Common myeloid progenitor, CD34-positive (primary cell): ENCODE measurements at regions not wholly inside any gene's neighbourhood (a gene's known extent, or its start where the extent isn't known, plus 50 kb on each side); places are given as distances from the start of the nearest gene placed in this dataset.

Source experiments
- CTCF ChIA-PET: fragments of 350-600 bp; sonication (Branson Sonifier 250); formaldehyde crosslinking; loops from one replicate; lab custom pipeline; 2021; ENCODE audit warnings: antibody characterized with exemption; lab: Charles Lee
- POLR2A ChIA-PET: fragments of 350-600 bp; sonication (Branson Sonifier 250); formaldehyde crosslinking; loops from one replicate; lab custom pipeline; 2021; ENCODE audit warnings: antibody characterized with exemption; lab: Charles Lee
- DNase-seq, 3 donors: peaks; one replicate each; pipeline versions ENCODE4 v3.0.0 to v3.0.0-alpha.2; 2013
- H3K27ac ChIP-seq, 2 experiments: 1 replicate in 1 of 2; 2 replicates in 1 of 2; pipeline ENCODE4 v1.7.0; 2013; ENCODE audit warnings: inconsistent platforms in 2 of 2, low read length in 2 of 2, mild to moderate bottlenecking in 2 of 2, low read depth in 1 of 2, moderate library complexity in 1 of 2; ENCODE audit not compliant: severe bottlenecking in 2 of 2, insufficient read depth in 1 of 2, poor library complexity in 1 of 2
- H3K27me3 ChIP-seq, 5 experiments: replicated peaks in 2 of 5; 1 replicate in 3 of 5; 2 replicates in 2 of 5; pipeline versions ENCODE4 v1.6.1 to v1.7.0; 2013; ENCODE audit warnings: low read length in 4 of 5, mild to moderate bottlenecking in 2 of 5, moderate library complexity in 2 of 5, inconsistent platforms in 1 of 5; ENCODE audit not compliant: insufficient read depth in 5 of 5, control insufficient read depth in 4 of 5
- H3K36me3 ChIP-seq, 4 experiments: 1 replicate in 2 of 4; 2 replicates in 2 of 4; pipeline versions ENCODE4 v1.6.1 to v1.7.0; 2013; ENCODE audit warnings: low read length in 3 of 4, control low read depth in 1 of 4, mild to moderate bottlenecking in 1 of 4; ENCODE audit not compliant: control insufficient read depth in 4 of 4, insufficient read depth in 4 of 4
- H3K4me1 ChIP-seq, 4 experiments: 1 replicate in 3 of 4; 2 replicates in 1 of 4; pipeline versions ENCODE4 v1.6.1 to v1.7.1; 2013; ENCODE audit warnings: low read length in 3 of 4, mild to moderate bottlenecking in 3 of 4, control low read depth in 1 of 4, inconsistent platforms in 1 of 4, moderate library complexity in 1 of 4; ENCODE audit not compliant: control insufficient read depth in 4 of 4, insufficient read depth in 4 of 4; ENCODE audit errors: control extremely low read depth in 1 of 4
- H3K4me3 ChIP-seq, 7 experiments: 1 replicate in 4 of 7; 2 replicates in 3 of 7; pipeline versions ENCODE4 v1.5.1 to v1.7.0; 2013; ENCODE audit warnings: mild to moderate bottlenecking in 7 of 7, low read length in 6 of 7, moderate library complexity in 6 of 7, inconsistent platforms in 2 of 7, low read depth in 2 of 7, control low read depth in 1 of 7; ENCODE audit not compliant: insufficient read depth in 4 of 7, control insufficient read depth in 1 of 7; ENCODE audit errors: extremely low read depth in 1 of 7
- H3K9me3 ChIP-seq, 5 experiments: 1 replicate in 4 of 5; 2 replicates in 1 of 5; pipeline versions ENCODE4 v1.6.1 to v1.7.1; 2013; ENCODE audit warnings: low read length in 4 of 5, mild to moderate bottlenecking in 2 of 5, inconsistent platforms in 1 of 5, low read depth in 1 of 5, moderate library complexity in 1 of 5; ENCODE audit not compliant: control insufficient read depth in 4 of 5, insufficient read depth in 2 of 5; ENCODE audit errors: control extremely low read depth in 1 of 5
- WGBS: methylation state at CpG from one replicate; pipeline ENCODE4 v1.1.5; 2013; ENCODE audit not compliant: insufficient coverage; 5-methylcytosine and 5-hydroxymethylcytosine counted together

- no peak for DNase-seq
- ChIA-PET POLR2A (no interaction called here), CTCF (no interaction called here)
- H3K36me3 ChIP-seq, result no peaks in the 10 kb centered on the region
- peaks cover 0 to 4% (median 0%) of the 10 kb centered on the region in 5 experiments for H3K27me3 ChIP-seq
- H3K27ac ChIP-seq, result no peak overlapping the region
- no peaks in the 10 kb centered on the region for H3K9me3 ChIP-seq
- H3K4me1 ChIP-seq, result no peaks in the 10 kb centered on the region
- WGBS, result 40% methylated on average over 1 of the region's 3 CpGs
- H3K4me3 ChIP-seq, result no peak overlapping the region
Measured at GRCh38 chr4:124499261-124499660, 213.3 kb downstream of the ANKRD50 start.

- POLR2A ChIA-PET, result no interaction called here
- 92% methylated on average over 1 of the region's 1 CpG for WGBS
- no peak for DNase-seq
Measured at GRCh38 chr4:124501576-124501975, 211.0 kb downstream of the ANKRD50 start.

DNA sequence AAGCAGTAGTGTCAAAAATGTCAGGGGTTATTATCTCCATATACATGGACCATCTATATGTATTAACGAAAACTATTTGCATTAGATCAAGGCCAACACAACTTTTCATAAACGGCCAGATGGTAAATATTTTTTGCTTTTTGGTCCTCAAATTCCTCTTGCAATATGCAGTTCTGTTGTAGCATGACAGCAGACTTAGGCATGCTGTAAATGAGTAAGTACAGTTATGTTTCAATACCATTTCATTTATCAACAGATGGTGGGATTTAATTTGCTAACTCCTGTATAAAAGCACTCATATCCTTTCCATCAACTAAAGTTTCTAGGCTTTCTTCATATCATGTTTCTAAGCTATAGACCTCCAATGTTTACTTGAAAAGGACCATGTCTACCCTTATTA is 208.1 kb downstream of the ANKRD50 start:
- CTCF ChIA-PET, result no interaction called here
- Histone ChIP-seq H3K36me3 (no peaks in the 10 kb centered on the region), H3K27me3 (peaks cover 0 to 2% (median 0%) of the 10 kb centered on the region in 5 experiments), H3K4me1 (no peaks in the 10 kb centered on the region), H3K9me3 (no peaks in the 10 kb centered on the region), H3K27ac (no peak overlapping the region), H3K4me3 (no peak overlapping the region)
- DNase-seq, result no peak
- POLR2A ChIA-PET, result no interaction called here
- WGBS, result 83% methylated on average over 2 of the region's 2 CpGs

More at GRCh38 chr4:124501576-124501975, 211.0 kb downstream of the ANKRD50 start:
- Histone ChIP-seq H3K9me3 (no peaks in the 10 kb centered on the region), H3K4me1 (no peaks in the 10 kb centered on the region), H3K27me3 (peaks cover 0 to 4% (median 0%) of the 10 kb centered on the region in 5 experiments), H3K36me3 (no peaks in the 10 kb centered on the region), H3K27ac (no peak overlapping the region), H3K4me3 (no peak overlapping the region)
- CTCF ChIA-PET, result no interaction called here

DNA sequence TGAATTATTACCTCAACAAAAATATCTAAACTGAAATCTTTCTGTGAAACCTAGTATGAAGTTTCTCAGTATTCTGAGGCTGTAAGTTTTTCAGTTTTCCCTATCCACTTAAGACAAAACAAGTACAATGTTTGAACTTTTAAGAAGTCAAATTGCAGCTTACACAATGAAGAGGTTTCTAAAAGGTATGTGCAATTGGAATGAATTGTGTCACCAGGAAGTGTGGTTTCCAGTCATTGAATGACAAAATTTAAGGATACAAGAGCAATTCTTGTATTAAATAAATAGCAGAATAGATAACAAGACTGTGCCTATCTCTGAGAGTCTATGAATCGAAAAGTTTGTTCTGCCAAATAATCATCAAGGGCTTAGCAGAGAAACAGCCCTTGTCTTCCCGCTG is 207.3 kb downstream of the ANKRD50 start:
- no peaks in the 10 kb centered on the region for H3K27me3 ChIP-seq
- no peak overlapping the region for H3K4me3 ChIP-seq
- no peaks in the 10 kb centered on the region for H3K36me3 ChIP-seq
- ChIA-PET CTCF (no interaction called here), POLR2A (no interaction called here)
- H3K27ac ChIP-seq, result no peak overlapping the region
- no peak for DNase-seq
- no peaks in the 10 kb centered on the region for H3K4me1 ChIP-seq
- no peaks in the 10 kb centered on the region for H3K9me3 ChIP-seq
- WGBS, result no CpG with 5 or more reads among the region's 2 CpGs

GRCh38 chr4:124509151-124509550 is 203.4 kb downstream of the ANKRD50 start:
- no peaks in the 10 kb centered on the region for H3K36me3 ChIP-seq
- H3K4me1 ChIP-seq, result no peaks in the 10 kb centered on the region
- H3K27ac ChIP-seq, result no peak overlapping the region
- no peaks in the 10 kb centered on the region for H3K27me3 ChIP-seq
- H3K4me3 ChIP-seq, result no peak overlapping the region
- ChIA-PET POLR2A (no interaction called here), CTCF (no interaction called here)
- H3K9me3 ChIP-seq, result no peaks in the 10 kb centered on the region
- WGBS, result 100% methylated on average over 1 of the region's 2 CpGs
- no peak for DNase-seq

DNA sequence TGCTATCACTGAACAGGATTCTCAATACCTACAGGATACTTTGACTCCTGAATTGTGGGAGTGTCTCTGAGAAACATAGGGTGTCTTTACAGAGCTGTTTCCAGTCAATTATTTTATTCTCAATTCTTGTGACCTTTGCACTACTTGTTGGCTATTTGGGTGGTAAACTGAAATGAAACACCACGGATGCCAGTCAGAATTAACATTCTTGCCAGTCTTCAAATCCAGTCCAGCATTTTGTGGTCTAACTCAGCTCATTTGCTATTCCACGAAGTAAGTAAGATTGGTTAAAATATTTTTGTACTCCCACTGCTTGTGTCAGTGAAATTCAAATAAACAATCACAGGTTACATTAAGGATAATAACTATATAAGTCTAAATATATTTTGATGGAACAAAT is 197.9 kb downstream of the ANKRD50 start:
- Histone ChIP-seq H3K27ac (no peak overlapping the region), H3K4me1 (no peaks in the 10 kb centered on the region), H3K36me3 (no peaks in the 10 kb centered on the region), H3K4me3 (no peak overlapping the region), H3K9me3 (no peaks in the 10 kb centered on the region), H3K27me3 (no peaks in the 10 kb centered on the region)
- ChIA-PET CTCF (no interaction called here), POLR2A (no interaction called here)
- WGBS, result 90% methylated on average over 2 of the region's 2 CpGs
- DNase-seq, result no peak

DNA sequence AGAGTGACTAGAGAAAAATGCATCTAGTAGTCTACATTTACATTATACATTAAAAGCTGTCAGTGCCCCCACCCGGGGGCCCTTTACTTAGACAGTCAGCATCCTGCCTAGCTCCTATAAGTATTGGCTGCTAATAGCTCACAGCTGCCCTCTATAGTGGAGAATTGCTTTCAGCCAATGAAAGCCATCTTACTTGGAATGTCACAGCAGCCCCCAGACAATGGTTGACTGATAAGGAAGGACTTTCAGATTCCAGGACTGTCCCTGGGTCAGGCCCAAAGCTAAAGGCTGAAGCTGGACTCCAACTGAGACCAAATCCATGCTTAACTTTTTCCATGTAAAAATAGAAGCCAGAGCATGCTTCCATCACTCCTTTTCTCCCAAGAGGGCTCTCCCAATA is 196.9 kb downstream of the ANKRD50 start:
- H3K4me3 ChIP-seq, result no peak overlapping the region
- no peaks in the 10 kb centered on the region for H3K9me3 ChIP-seq
- POLR2A ChIA-PET, result no interaction called here
- CTCF ChIA-PET, result no interaction called here
- H3K27me3 ChIP-seq, result no peaks in the 10 kb centered on the region
- H3K27ac ChIP-seq, result no peak overlapping the region
- no peak for DNase-seq
- H3K4me1 ChIP-seq, result no peaks in the 10 kb centered on the region
- no CpG with 5 or more reads among the region's 1 CpG for WGBS
- H3K36me3 ChIP-seq, result no peaks in the 10 kb centered on the region
